Memory B cell (primary cell): ENCODE measurements at regions not wholly inside any gene's neighbourhood (a gene's known extent, or its start where the extent isn't known, plus 50 kb on each side); places are given as distances from the start of the nearest gene placed in this dataset.

ENCODE experiments used
- ATAC-seq: fragments of 150-1000 bp; cut with Tn5 transposase; 2 replicates; pipeline ENCODE4 v1.10.0; 2021; ENCODE audit warnings: low read depth, mild to moderate bottlenecking, moderate library complexity
- DNase-seq, 2 donors: peaks; one replicate each; pipeline ENCODE4 v3.0.0; 2022; ENCODE audit warnings: low spot score in 2 of 2
- H3K27ac Mint-ChIP-seq: one replicate; pipeline ENCODE4 v1.8.0; 2022; ENCODE audit warnings: mild to moderate bottlenecking, moderate library complexity, mixed read lengths
- H3K27me3 Mint-ChIP-seq: one replicate; pipeline ENCODE4 v1.8.0; 2022; ENCODE audit warnings: mixed read lengths
- H3K36me3 Mint-ChIP-seq: one replicate; pipeline ENCODE4 v1.8.0; 2022; ENCODE audit warnings: mild to moderate bottlenecking, mixed read lengths
- H3K4me1 Mint-ChIP-seq: one replicate; pipeline ENCODE4 v1.8.0; 2022; ENCODE audit warnings: mixed read lengths
- H3K4me3 Mint-ChIP-seq: one replicate; pipeline ENCODE4 v1.8.0; 2022; ENCODE audit warnings: mild to moderate bottlenecking, moderate library complexity, mixed read lengths
- H3K9me3 Mint-ChIP-seq: one replicate; pipeline ENCODE4 v1.8.0; 2022; ENCODE audit warnings: mixed read lengths

GRCh38 chr18:61222206-61222605 is 111.0 kb upstream of the CDH20 start:
- no peak for ATAC-seq
- Mint-ChIP-seq H3K4me3 (no peak overlapping the region), H3K4me1 (no peaks in the 10 kb centered on the region), H3K9me3 (peaks cover 7% of the 10 kb centered on the region), H3K27ac (no peak overlapping the region), H3K27me3 (no peaks in the 10 kb centered on the region), H3K36me3 (no peaks in the 10 kb centered on the region)
- DNase-seq, result no peak

GRCh38 chr18:61225336-61225735 is 107.9 kb upstream of the CDH20 start:
- no peaks in the 10 kb centered on the region for H3K36me3 Mint-ChIP-seq
- H3K27me3 Mint-ChIP-seq, result no peaks in the 10 kb centered on the region
- peaks cover 11% of the 10 kb centered on the region for H3K9me3 Mint-ChIP-seq
- H3K4me1 Mint-ChIP-seq, result no peaks in the 10 kb centered on the region
- DNase-seq (no peak), ATAC-seq (no peak)
- H3K4me3 Mint-ChIP-seq, result no peak overlapping the region
- H3K27ac Mint-ChIP-seq, result no peak overlapping the region

- no peaks in the 10 kb centered on the region for H3K9me3 Mint-ChIP-seq
- no peak overlapping the region for H3K4me3 Mint-ChIP-seq
Measured at GRCh38 chr18:61236356-61237057, 96.7 kb upstream of the CDH20 start.

GRCh38 chr18:61237529-61237928 is 95.7 kb upstream of the CDH20 start:
- no peaks in the 10 kb centered on the region for H3K27me3 Mint-ChIP-seq
- H3K36me3 Mint-ChIP-seq, result no peaks in the 10 kb centered on the region
- no peak overlapping the region for H3K27ac Mint-ChIP-seq
- no peaks in the 10 kb centered on the region for H3K4me1 Mint-ChIP-seq
- no peak for DNase-seq
- ATAC-seq, result no peak
- no peak overlapping the region for H3K4me3 Mint-ChIP-seq
- no peaks in the 10 kb centered on the region for H3K9me3 Mint-ChIP-seq

More at GRCh38 chr18:61236356-61237057, 96.7 kb upstream of the CDH20 start:
- H3K27ac Mint-ChIP-seq, result no peak overlapping the region
- H3K27me3 Mint-ChIP-seq, result no peaks in the 10 kb centered on the region
- H3K36me3 Mint-ChIP-seq, result no peaks in the 10 kb centered on the region
- H3K4me1 Mint-ChIP-seq, result no peaks in the 10 kb centered on the region
- ATAC-seq (no peak), DNase-seq (no peak)

GRCh38 chr18:61239051-61239450 is 94.2 kb upstream of the CDH20 start:
- DNase-seq, result no peak
- Mint-ChIP-seq H3K4me1 (no peaks in the 10 kb centered on the region), H3K9me3 (no peaks in the 10 kb centered on the region), H3K36me3 (no peaks in the 10 kb centered on the region), H3K27me3 (no peaks in the 10 kb centered on the region), H3K4me3 (no peak overlapping the region), H3K27ac (no peak overlapping the region)
- ATAC-seq, result no peak

GRCh38 chr18:61241260-61241853 is 91.9 kb upstream of the CDH20 start:
- Mint-ChIP-seq H3K9me3 (no peaks in the 10 kb centered on the region), H3K4me3 (no peak overlapping the region), H3K27ac (no peak overlapping the region)

GRCh38 chr18:61244632-61245031 is 88.6 kb upstream of the CDH20 start:
- no peak overlapping the region for H3K4me3 Mint-ChIP-seq
- no peaks in the 10 kb centered on the region for H3K27me3 Mint-ChIP-seq
- H3K27ac Mint-ChIP-seq, result no peak overlapping the region
- ATAC-seq (no peak), DNase-seq (no peak)
- no peaks in the 10 kb centered on the region for H3K9me3 Mint-ChIP-seq
- H3K4me1 Mint-ChIP-seq, result no peaks in the 10 kb centered on the region
- no peaks in the 10 kb centered on the region for H3K36me3 Mint-ChIP-seq

More at GRCh38 chr18:61241260-61241853, 91.9 kb upstream of the CDH20 start:
- DNase-seq, result no peak
- no peaks in the 10 kb centered on the region for H3K36me3 Mint-ChIP-seq
- no peaks in the 10 kb centered on the region for H3K4me1 Mint-ChIP-seq
- ATAC-seq, result no peak
- H3K27me3 Mint-ChIP-seq, result no peaks in the 10 kb centered on the region

DNA sequence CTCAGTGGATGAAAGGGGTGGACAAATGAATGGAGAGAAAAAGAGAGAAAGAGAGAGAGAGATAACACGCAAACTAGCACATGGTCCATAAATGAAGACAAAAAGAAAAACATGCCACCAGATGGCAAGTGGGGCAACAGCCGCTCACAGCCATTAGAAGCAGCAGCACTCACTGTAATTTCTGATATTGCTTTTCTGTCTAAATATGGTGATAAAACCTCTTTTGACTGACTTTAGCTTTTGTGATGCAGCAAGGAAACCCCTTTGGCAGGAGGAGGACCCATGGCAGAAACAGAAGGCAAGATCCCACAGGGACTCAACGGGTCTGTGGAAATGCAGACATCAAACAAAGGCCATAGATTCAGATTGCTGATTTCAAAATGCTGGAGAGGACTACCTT is 88.0 kb upstream of the CDH20 start:
- no peaks in the 10 kb centered on the region for H3K27me3 Mint-ChIP-seq
- no peak for DNase-seq

DNA sequence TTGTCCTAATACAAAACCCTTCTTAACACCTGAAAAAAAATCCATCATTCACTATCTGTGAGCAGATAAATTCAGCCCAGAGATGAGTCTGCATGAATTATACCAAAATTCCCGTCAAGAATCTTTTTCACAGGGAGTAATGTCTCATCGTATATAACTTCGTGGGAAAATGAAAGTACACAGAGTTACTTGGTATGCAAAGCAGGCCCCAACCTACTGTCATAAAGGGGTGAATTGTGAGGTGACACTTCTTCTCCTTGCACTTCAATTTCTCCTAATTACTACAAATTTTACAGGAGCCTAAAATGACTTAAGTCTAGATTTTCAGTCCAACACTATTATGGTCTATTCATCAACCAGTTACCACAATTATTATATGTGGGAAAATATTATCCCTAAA is 84.6 kb upstream of the CDH20 start:
- Mint-ChIP-seq H3K9me3 (no peaks in the 10 kb centered on the region), H3K4me1 (no peaks in the 10 kb centered on the region), H3K27me3 (no peaks in the 10 kb centered on the region), H3K27ac (no peak overlapping the region), H3K4me3 (no peak overlapping the region), H3K36me3 (no peaks in the 10 kb centered on the region)
- DNase-seq, result no peak
- ATAC-seq, result no peak

More for the DNA sequence above, 88.0 kb upstream of the CDH20 start:
- H3K4me1 Mint-ChIP-seq, result no peaks in the 10 kb centered on the region
- H3K9me3 Mint-ChIP-seq, result no peaks in the 10 kb centered on the region
- no peak overlapping the region for H3K27ac Mint-ChIP-seq
- ATAC-seq, result no peak
- no peaks in the 10 kb centered on the region for H3K36me3 Mint-ChIP-seq
- H3K4me3 Mint-ChIP-seq, result no peak overlapping the region

GRCh38 chr18:61256291-61256690 is 76.9 kb upstream of the CDH20 start:
- DNase-seq (no peak), ATAC-seq (no peak)
- Mint-ChIP-seq H3K4me3 (no peak overlapping the region), H3K36me3 (no peaks in the 10 kb centered on the region), H3K4me1 (no peaks in the 10 kb centered on the region), H3K27ac (no peak overlapping the region), H3K27me3 (peaks cover 2% of the 10 kb centered on the region), H3K9me3 (peaks cover 4% of the 10 kb centered on the region)

DNA sequence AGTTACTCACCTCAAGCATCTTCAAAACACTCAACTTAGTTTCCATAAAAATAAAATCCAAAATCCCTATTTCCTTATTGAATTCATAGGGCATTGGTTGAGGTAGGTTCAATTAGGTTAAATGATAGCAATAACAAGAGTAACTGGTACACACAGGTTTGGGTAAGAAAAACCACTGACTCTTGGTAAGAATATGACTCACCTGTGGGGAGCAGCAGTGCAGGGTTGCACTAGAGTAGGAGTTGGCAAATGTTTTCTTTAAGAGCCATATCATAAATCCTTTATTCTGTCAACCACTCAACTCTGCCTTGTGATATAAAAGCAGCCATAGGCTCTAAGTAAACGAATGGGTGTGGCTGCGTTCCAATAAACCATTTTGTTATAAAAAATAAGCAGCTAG is 71.4 kb upstream of the CDH20 start:
- H3K36me3 Mint-ChIP-seq, result no peaks in the 10 kb centered on the region
- H3K9me3 Mint-ChIP-seq, result no peaks in the 10 kb centered on the region
- H3K4me1 Mint-ChIP-seq, result no peaks in the 10 kb centered on the region
- no peaks in the 10 kb centered on the region for H3K27me3 Mint-ChIP-seq
- ATAC-seq, result no peak
- H3K27ac Mint-ChIP-seq, result no peak overlapping the region
- no peak overlapping the region for H3K4me3 Mint-ChIP-seq
- no peak for DNase-seq

DNA sequence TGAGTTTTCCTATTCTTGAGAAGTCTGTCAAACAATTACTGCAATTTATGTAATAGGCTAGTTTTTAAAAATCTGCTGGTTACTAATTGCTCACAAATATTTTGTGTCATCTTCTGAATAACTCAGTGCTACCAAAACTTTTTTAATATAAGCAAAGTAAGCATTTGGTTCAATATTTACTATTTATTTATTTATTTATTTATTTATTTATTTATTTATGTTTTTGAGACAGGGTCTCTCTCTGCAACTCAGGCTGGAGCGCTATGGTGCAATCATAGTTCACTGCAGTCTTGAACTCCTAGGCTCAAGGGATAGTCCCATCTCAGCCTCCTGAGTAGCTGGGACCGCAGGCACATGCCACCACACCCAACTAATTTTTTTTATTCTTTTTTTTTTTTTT is 60.4 kb upstream of the CDH20 start:
- no peak for ATAC-seq
- no peak overlapping the region for H3K27ac Mint-ChIP-seq
- DNase-seq, result no peak
- H3K4me1 Mint-ChIP-seq, result no peaks in the 10 kb centered on the region
- no peak overlapping the region for H3K4me3 Mint-ChIP-seq
- peaks cover 3% of the 10 kb centered on the region for H3K9me3 Mint-ChIP-seq
- H3K36me3 Mint-ChIP-seq, result no peaks in the 10 kb centered on the region
- no peaks in the 10 kb centered on the region for H3K27me3 Mint-ChIP-seq

GRCh38 chr18:61273533-61273932 is 59.7 kb upstream of the CDH20 start:
- Mint-ChIP-seq H3K4me3 (no peak overlapping the region), H3K4me1 (no peaks in the 10 kb centered on the region), H3K27ac (no peak overlapping the region), H3K9me3 (peaks cover 1% of the 10 kb centered on the region), H3K27me3 (no peaks in the 10 kb centered on the region), H3K36me3 (no peaks in the 10 kb centered on the region)
- DNase-seq, result no peak
- ATAC-seq, result no peak

- Mint-ChIP-seq H3K36me3 (no peaks in the 10 kb centered on the region), H3K27ac (no peak overlapping the region), H3K4me3 (no peak overlapping the region), H3K27me3 (no peaks in the 10 kb centered on the region), H3K4me1 (no peaks in the 10 kb centered on the region), H3K9me3 (peaks cover 1% of the 10 kb centered on the region)
- DNase-seq, result no peak
- ATAC-seq, result no peak
Measured at GRCh38 chr18:61274416-61274960, 58.7 kb upstream of the CDH20 start.

DNA sequence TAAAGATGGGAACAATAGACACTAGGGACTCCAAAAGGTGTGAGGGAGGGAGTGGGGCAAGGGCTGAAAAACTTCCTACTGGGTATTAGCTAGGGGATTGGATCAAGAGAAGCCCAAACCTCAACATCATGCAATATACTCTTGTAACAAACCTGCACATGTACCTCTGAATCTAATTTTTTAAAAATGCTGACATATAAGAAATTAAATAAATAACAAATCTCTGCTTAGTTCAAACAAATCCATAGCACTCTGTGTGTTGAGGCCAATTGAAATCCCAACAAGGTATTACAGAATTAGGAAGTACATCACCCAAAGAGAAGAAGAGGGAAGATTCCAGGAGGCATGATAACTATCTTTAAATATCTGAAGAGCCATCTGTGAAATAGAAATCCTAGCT is 55.4 kb upstream of the CDH20 start:
- peaks cover 1% of the 10 kb centered on the region for H3K27me3 Mint-ChIP-seq
- no peaks in the 10 kb centered on the region for H3K4me1 Mint-ChIP-seq
- no peaks in the 10 kb centered on the region for H3K36me3 Mint-ChIP-seq
- ATAC-seq (no peak), DNase-seq (no peak)
- H3K9me3 Mint-ChIP-seq, result peaks cover 7% of the 10 kb centered on the region
- H3K4me3 Mint-ChIP-seq, result no peak overlapping the region
- H3K27ac Mint-ChIP-seq, result no peak overlapping the region
